A673 (cell line): ENCODE measurements at regions not wholly inside any gene's neighbourhood (a gene's known extent, or its start where the extent isn't known, plus 50 kb on each side); places are given as distances from the start of the nearest gene placed in this dataset.

Experiments used
- BruUV-seq: library from RNA; stranded (reverse); fragments of 400-500 nt; replicated peaks from 2 replicates; lab custom pipeline; 2021; lab: Mats Ljungman, UMichigan
- CTCF ChIA-PET: fragments of 300-600 bp; sonication (Branson Sonifier 250); formaldehyde crosslinking; loops from one replicate; lab custom pipeline; 2022; ENCODE audit warnings: antibody characterized with exemption; lab: Charles Lee
- POLR2A ChIA-PET: fragments of 300-600 bp; sonication (Branson Sonifier 250); formaldehyde crosslinking; loops from one replicate; lab custom pipeline; 2022; ENCODE audit warnings: antibody characterized with exemption; ENCODE audit not compliant: low non-redundant PET; lab: Charles Lee
- DNase-seq: peaks from one replicate; pipeline ENCODE4 v3.0.0-alpha.2; 2015; ENCODE audit warnings: low spot score
- H3K27ac ChIP-seq: fragments of 200-600 bp; sonication (generic); 2 replicates; pipeline ENCODE4 v1.5.1; 2016; ENCODE audit warnings: mixed run types, low read depth, mild to moderate bottlenecking, mixed read lengths, antibody characterized with exemption, low read length; ENCODE audit not compliant: poor library complexity, severe bottlenecking
- H3K27me3 ChIP-seq: fragments of 200-600 bp; sonication (generic); replicated peaks from 2 replicates; pipeline ENCODE4 v1.6.1; 2017; ENCODE audit warnings: mixed run types, low read depth, mild to moderate bottlenecking, mixed read lengths, antibody characterized with exemption, low read length; ENCODE audit not compliant: insufficient read depth, poor library complexity
- H3K36me3 ChIP-seq: fragments of 200-600 bp; sonication (generic); 2 replicates; pipeline ENCODE4 v1.6.1; 2016; ENCODE audit warnings: mixed run types, mild to moderate bottlenecking, mixed read lengths, antibody characterized with exemption, low read length; ENCODE audit not compliant: insufficient read depth, poor library complexity, severe bottlenecking
- H3K4me1 ChIP-seq: fragments of 200-600 bp; sonication (generic); 2 replicates; pipeline ENCODE4 v1.6.1; 2017; ENCODE audit warnings: mixed run types, mild to moderate bottlenecking, mixed read lengths, antibody characterized with exemption, low read length; ENCODE audit not compliant: insufficient read depth, poor library complexity, severe bottlenecking
- H3K4me3 ChIP-seq: fragments of 200-600 bp; sonication (generic); 2 replicates; pipeline ENCODE4 v1.5.1; 2016; ENCODE audit warnings: low read depth, mixed run types, mild to moderate bottlenecking, mixed read lengths, low read length; ENCODE audit not compliant: poor library complexity, severe bottlenecking
- H3K9me3 ChIP-seq: fragments of 200-600 bp; sonication (generic); 2 replicates; pipeline ENCODE4 v1.6.1; 2016; ENCODE audit warnings: mixed run types, low read depth, mild to moderate bottlenecking, mixed read lengths, antibody characterized with exemption, low read length; ENCODE audit not compliant: poor library complexity, severe bottlenecking
- EZH2 ChIP-seq: fragments of 200-600 bp; sonication (generic); IDR thresholded peaks from 2 replicates; pipeline ENCODE4 v1.6.1; 2017; ENCODE audit warnings: borderline replicate concordance, low read depth, mild to moderate bottlenecking, mixed read lengths, antibody characterized with exemption, low read length; ENCODE audit not compliant: poor library complexity, severe bottlenecking
- intact Hi-C: fragments of 100-400 bp; cut with micrococcal nuclease; formaldehyde crosslinking; loops from one replicate; pipeline ENCODE4 v1.10.0; 2022; ENCODE audit not compliant: unreplicated experiment
- TF ChIP-seq, protein P1 (sequence below): fragments of 300-800, 200-600 bp; sonication (generic); conservative IDR thresholded peaks from 2 replicates; pipeline ENCODE4 v1.5.1; 2017; ENCODE audit warnings: low read depth, mild to moderate bottlenecking, antibody characterized with exemption, low read length, moderate library complexity, mixed read lengths

DNA sequence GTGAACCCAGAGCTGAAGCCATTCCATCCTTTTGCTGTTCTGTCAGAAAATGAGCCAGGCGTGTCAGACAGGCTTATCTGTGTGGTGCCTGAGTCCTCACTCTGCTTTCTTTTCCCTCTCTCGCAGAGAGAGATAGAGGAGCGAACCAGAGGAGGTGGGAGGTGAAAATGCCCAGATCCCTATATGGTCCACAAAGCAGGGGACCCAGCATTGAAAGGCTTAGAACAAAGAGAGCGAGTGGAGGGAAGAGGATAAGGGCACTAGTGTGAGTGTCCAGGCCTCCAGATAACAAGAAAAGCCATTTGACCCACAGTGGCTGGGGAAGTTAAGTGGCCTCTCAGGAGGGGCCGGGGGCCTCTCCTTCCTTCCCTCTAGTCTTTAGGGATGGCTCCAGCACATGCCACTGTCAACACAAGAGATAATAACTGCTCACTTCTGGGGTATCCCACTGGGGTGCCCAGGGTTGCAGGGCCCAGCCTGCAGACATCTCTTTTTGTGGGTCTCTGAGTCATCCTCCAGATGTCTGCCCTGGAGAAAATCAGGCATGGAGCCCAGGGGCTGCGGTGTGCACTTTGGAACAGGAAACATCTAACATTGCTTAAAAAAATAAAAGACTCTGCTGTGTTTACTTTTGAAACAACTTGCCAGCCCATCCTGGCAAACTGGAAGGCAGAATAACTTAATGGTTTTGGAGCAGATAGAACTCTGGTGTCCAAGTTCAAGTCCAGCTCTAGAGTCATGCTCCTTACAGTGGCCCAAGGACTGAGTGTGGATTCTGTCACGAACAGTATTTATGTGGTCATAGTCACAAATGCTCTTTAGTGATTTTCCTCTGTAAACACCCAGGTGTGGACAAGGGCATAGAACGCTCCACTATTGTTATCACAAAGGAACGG lies 189.5 kb downstream of the CXCL12 start:
- DNase-seq, result no peak
- no peak overlapping the region for H3K4me3 ChIP-seq
- no peaks in the 10 kb centered on the region for H3K27me3 ChIP-seq
- no peak overlapping the region for H3K27ac ChIP-seq
- H3K4me1 ChIP-seq, result no peaks in the 10 kb centered on the region
- no peaks in the 10 kb centered on the region for H3K9me3 ChIP-seq
- no peaks in the 10 kb centered on the region for H3K36me3 ChIP-seq
- ChIA-PET CTCF (no interaction called here), POLR2A (no interaction called here)
- intact Hi-C loops, result no loop called here
- BruUV-seq, result no TSS peak
- no peak for TF ChIP-seq EZH2
- TF ChIP-seq, protein P1, sequence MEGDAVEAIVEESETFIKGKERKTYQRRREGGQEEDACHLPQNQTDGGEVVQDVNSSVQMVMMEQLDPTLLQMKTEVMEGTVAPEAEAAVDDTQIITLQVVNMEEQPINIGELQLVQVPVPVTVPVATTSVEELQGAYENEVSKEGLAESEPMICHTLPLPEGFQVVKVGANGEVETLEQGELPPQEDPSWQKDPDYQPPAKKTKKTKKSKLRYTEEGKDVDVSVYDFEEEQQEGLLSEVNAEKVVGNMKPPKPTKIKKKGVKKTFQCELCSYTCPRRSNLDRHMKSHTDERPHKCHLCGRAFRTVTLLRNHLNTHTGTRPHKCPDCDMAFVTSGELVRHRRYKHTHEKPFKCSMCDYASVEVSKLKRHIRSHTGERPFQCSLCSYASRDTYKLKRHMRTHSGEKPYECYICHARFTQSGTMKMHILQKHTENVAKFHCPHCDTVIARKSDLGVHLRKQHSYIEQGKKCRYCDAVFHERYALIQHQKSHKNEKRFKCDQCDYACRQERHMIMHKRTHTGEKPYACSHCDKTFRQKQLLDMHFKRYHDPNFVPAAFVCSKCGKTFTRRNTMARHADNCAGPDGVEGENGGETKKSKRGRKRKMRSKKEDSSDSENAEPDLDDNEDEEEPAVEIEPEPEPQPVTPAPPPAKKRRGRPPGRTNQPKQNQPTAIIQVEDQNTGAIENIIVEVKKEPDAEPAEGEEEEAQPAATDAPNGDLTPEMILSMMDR, result no peak

DNA sequence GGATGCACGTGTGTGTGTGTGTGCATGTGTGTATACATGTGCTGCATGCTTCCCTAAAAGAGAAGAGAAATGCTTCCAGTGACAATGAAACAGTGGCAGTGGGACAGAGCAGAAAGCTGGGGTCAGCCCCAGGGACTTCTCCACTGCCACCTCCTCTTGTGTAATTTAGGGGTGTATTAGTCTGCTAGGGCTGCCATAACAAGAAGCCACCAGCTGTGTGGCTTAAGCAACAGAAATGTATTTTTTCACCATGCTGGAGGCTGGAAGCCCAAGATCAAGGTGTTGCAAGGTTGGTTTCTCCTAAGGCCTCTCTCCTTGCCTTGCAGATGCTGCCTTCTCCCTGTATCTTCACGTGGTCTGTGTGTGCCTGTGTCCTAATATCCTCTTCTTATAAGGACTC lies 190.5 kb downstream of the CXCL12 start:
- H3K4me1 ChIP-seq, result no peaks in the 10 kb centered on the region
- no peak for DNase-seq
- ChIA-PET POLR2A (no interaction called here), CTCF (no interaction called here)
- no peaks in the 10 kb centered on the region for H3K27me3 ChIP-seq
- no TSS peak for BruUV-seq
- no peak for TF ChIP-seq EZH2
- TF ChIP-seq, protein P1, result no peak
- H3K9me3 ChIP-seq, result no peaks in the 10 kb centered on the region
- intact Hi-C loops, result no loop called here
- H3K36me3 ChIP-seq, result no peaks in the 10 kb centered on the region
- no peak overlapping the region for H3K4me3 ChIP-seq
- no peak overlapping the region for H3K27ac ChIP-seq

DNA sequence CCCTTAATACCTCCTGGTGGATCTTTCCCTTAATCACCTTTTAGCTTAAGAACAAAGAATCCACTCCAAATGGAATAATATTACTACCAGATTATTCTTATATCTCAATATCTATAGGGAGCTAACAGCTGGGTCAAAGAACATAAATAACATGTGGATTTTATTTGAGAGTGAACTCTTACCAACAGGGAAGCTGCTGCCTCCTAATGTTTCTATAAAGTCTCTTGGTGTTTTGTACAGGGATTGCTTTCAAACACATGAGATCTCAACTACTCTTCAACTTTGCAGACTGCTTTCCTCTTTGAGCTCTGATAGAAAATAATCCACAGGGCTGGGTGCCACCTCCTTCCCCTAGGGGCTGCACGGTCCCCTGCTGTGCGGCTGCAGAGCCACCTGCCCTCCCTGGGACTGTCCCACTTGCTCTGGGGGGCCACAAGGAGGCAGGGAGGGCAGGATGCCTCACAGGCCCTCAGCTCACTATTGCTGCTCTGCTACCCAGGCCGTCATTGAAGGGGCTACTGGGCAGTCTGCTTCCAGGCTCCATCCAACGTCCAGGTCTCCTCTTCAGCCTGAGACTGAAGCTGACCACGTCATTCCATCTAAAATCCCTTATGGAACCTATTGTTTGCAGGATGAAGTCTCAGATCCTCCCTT lies 191.2 kb downstream of the CXCL12 start:
- POLR2A ChIA-PET, result no interaction called here
- no peak for TF ChIP-seq EZH2
- TF ChIP-seq, protein P1, result no peak
- no peak overlapping the region for H3K27ac ChIP-seq
- H3K9me3 ChIP-seq, result no peaks in the 10 kb centered on the region
- no peaks in the 10 kb centered on the region for H3K27me3 ChIP-seq
- H3K4me1 ChIP-seq, result no peaks in the 10 kb centered on the region
- no peak overlapping the region for H3K4me3 ChIP-seq
- H3K36me3 ChIP-seq, result no peaks in the 10 kb centered on the region
- no TSS peak for BruUV-seq
- CTCF ChIA-PET, result no interaction called here
- DNase-seq, result no peak
- intact Hi-C loops, result no loop called here
